Body of pancreas (tissue), 4 donors: ENCODE measurements at regions not wholly inside any gene's neighbourhood (a gene's known extent, or its start where the extent isn't known, plus 50 kb on each side); places are given as distances from the start of the nearest gene placed in this dataset.

Experiments
- POLR2A ChIP-seq, 3 donors: fragments of 450-650 bp; IDR thresholded peaks; one replicate each; pipeline ENCODE4 v1.6.1; 2016; ENCODE audit warnings: antibody characterized with exemption in 3 of 3, mild to moderate bottlenecking in 2 of 3
- TF ChIP-seq, protein P1 (sequence below), 7 experiments: fragments of 450-650 bp in 4 of 7; fragments of 200-600 bp in 3 of 7; sonication (generic) in 3 of 7; IDR thresholded peaks; one replicate each; pipeline ENCODE4 v1.5.1; 2016 to 2019; ENCODE audit warnings: antibody characterized with exemption in 7 of 7

DNA sequence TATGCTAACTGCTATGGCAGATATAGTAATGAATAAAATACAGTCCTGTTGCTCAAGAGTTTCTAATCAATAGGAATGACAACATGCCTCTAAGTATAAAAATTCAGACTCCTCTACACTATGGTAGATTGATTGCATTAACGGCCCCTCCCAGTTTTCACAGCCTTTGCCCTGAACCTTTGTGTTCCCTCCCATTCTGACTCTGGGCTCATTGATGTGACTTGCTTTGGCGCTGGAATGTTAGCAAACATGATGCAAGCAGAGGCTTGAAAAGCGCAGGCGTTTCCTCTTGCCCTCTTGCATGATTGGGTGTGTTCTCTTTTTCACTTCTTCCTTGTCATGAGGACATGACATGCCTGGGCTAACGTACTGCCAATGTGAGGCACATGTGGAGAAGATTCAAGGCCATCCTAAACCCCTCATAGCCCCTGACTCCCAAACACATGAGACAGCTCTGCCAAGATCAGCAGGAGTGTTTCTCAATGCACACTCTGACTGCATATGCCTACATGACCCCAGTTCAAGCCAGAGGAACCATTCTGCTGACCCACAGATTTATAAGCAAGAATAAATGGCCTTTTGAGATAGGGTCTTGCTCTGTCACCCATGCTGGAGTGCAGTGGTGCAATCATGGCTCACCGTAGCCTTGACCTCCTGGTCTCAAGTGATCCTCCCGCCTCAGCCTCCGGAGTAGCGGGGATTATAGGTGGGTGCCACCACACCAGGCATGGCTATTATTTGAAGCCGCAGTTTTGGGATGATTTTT, 49.7 kb upstream of the CD28 start:
- TF ChIP-seq, protein P1, sequence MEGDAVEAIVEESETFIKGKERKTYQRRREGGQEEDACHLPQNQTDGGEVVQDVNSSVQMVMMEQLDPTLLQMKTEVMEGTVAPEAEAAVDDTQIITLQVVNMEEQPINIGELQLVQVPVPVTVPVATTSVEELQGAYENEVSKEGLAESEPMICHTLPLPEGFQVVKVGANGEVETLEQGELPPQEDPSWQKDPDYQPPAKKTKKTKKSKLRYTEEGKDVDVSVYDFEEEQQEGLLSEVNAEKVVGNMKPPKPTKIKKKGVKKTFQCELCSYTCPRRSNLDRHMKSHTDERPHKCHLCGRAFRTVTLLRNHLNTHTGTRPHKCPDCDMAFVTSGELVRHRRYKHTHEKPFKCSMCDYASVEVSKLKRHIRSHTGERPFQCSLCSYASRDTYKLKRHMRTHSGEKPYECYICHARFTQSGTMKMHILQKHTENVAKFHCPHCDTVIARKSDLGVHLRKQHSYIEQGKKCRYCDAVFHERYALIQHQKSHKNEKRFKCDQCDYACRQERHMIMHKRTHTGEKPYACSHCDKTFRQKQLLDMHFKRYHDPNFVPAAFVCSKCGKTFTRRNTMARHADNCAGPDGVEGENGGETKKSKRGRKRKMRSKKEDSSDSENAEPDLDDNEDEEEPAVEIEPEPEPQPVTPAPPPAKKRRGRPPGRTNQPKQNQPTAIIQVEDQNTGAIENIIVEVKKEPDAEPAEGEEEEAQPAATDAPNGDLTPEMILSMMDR (IDR thresholded peaks at IDR 0.05) = no peak
- TF ChIP-seq POLR2A (IDR thresholded peaks at IDR 0.05) = peak in 1 of 3 donors; percentile 9
